Fibroblast of pulmonary artery (primary cell): ENCODE measurements at regions not wholly inside any gene's neighbourhood (a gene's known extent, or its start where the extent isn't known, plus 50 kb on each side); places are given as distances from the start of the nearest gene placed in this dataset.

Experiments
- DNase-seq: peaks from one replicate; pipeline ENCODE4 v3.0.0-alpha.2; 2010; ENCODE audit warnings: low read depth
- H3K4me3 ChIP-seq: replicated peaks from 2 replicates; pipeline ENCODE4 v1.5.1; 2011; ENCODE audit warnings: low read depth, mild to moderate bottlenecking, control low read depth, low read length, moderate library complexity
- TF ChIP-seq, protein P1 (sequence below): IDR thresholded peaks from 2 replicates; pipeline ENCODE4 v1.5.1; 2011; ENCODE audit warnings: mild to moderate bottlenecking, control low read depth, low read length, inconsistent platforms; ENCODE audit errors: missing control alignments

DNA sequence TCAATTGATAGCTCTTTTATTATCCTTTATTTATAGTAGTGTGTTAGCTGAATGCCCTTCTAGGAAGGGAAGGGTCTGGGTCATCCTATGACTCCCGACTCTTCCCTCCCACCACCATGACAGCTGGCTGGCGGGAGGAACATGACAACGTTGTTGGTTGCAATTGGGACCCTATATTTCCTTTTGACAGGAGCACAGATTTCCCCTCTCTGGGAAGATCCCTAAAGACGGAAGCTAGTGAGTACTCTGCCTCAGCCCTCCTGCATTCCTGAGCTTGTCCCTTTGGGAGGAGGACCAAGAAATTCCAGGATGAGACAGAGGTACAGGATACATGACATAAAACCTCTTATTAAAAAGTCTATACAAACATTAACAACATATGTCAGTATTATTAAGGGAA is 485.4 kb downstream of the NAV3 start:
- no peak overlapping the region for H3K4me3 ChIP-seq
- no peak for DNase-seq
- TF ChIP-seq, protein P1, sequence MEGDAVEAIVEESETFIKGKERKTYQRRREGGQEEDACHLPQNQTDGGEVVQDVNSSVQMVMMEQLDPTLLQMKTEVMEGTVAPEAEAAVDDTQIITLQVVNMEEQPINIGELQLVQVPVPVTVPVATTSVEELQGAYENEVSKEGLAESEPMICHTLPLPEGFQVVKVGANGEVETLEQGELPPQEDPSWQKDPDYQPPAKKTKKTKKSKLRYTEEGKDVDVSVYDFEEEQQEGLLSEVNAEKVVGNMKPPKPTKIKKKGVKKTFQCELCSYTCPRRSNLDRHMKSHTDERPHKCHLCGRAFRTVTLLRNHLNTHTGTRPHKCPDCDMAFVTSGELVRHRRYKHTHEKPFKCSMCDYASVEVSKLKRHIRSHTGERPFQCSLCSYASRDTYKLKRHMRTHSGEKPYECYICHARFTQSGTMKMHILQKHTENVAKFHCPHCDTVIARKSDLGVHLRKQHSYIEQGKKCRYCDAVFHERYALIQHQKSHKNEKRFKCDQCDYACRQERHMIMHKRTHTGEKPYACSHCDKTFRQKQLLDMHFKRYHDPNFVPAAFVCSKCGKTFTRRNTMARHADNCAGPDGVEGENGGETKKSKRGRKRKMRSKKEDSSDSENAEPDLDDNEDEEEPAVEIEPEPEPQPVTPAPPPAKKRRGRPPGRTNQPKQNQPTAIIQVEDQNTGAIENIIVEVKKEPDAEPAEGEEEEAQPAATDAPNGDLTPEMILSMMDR, result no peak

DNA sequence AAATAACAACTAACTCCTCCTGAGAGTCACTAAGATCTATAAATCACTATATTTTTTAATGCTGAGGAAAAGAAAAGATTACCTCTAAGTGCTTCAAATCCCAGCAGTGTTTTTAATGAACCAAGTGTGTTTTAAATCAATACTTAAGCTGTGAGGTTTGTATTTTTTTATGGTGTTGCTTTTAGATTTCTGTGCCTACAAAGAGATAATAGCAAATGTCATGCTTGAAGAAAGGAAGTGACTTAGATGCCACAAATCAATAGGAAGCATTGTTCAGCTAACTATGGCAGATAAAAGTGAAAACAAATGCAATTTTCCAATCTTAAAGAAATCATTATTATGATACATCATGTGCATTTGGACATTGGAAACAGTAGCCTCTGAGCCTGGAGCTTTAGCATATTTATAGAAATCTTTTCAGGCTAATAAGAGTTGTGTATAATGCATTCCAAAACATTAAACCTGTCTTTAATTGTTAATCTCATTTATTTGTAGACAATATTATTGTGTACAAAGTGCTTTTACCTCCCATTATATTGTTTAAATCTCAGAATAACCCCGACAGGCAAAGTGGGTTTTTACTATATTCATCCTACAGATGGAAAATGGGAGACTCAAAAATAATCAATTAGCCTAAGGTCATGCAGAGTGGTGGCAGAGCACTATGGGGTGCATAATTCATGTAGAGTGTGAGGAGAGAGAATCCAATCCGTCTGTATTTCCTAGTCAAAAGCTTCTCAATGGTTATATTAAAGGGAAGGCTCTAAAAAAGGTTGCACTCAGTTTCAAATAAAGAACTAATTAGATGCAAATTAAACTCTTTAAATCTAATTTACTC is 486.2 kb downstream of the NAV3 start:
- H3K4me3 ChIP-seq, result no peak overlapping the region

DNA sequence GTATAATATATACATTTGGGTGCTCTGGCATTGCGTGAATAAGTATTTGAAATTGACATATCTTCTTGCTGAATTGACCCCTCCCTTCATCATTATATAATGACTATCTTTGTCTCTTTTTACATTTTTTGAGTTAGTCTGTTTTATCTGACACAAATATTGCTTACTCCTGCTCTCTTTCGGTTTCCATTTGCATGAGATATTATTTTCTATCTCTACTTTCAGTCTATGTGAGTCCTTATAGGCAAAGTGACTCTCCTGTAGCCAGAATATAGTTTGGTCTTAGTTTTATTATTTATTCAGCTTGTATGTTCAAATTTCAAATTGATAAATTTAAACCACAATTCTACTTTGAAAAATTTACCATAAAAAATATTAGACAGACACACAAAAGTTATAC is 491.0 kb downstream of the NAV3 start:
- no peak for DNase-seq
- TF ChIP-seq, protein P1, result no peak
- H3K4me3 ChIP-seq, result no peak overlapping the region

More for the DNA sequence above, 486.2 kb downstream of the NAV3 start:
- TF ChIP-seq, protein P1, result no peak
- DNase-seq, result no peak

DNA sequence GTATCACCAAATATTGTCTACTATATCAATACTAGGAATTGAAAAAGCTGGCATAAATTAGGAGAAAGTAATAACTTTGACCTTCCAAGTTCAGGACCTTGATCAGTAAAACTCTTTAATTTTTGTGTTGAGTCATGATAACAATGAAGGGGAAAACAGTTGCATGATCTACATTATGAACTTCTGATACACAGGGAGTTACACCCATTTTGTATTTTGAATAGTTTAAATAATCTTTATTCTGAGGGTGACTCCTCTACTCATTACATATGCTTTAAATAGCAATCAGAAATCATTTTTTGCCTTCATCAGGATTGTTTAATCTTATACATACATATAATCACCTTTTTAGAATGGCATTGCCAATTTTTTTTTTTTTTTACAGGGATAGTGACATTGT is 492.5 kb downstream of the NAV3 start:
- TF ChIP-seq, protein P1, result no peak
- DNase-seq, result no peak
- H3K4me3 ChIP-seq, result no peak overlapping the region

- no peak for DNase-seq
- TF ChIP-seq, protein P1, result no peak
- no peak overlapping the region for H3K4me3 ChIP-seq
These were observed 493.5 kb downstream of the NAV3 start for GRCh38 chr12:78324234-78324633.

DNA sequence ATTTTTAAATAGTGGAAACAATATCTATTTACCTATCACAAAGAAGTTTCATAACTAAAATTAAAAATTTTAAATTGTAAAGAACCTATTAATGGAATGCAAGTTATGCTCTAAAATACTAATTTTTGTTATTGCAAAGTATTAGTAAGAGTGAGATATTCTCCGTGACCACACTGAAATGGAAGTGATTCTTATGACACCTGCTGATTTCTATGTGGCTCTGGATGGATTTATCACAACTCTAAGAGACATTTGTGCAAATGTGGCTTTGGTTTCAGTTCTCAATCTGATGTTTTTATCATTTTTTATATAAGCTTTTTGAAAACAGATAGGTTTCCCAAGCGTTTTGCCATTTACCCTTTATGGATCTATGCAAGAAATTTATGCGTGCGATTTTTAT is 497.8 kb downstream of the NAV3 start:
- TF ChIP-seq, protein P1, result no peak
- DNase-seq, result no peak
- H3K4me3 ChIP-seq, result no peak overlapping the region

DNA sequence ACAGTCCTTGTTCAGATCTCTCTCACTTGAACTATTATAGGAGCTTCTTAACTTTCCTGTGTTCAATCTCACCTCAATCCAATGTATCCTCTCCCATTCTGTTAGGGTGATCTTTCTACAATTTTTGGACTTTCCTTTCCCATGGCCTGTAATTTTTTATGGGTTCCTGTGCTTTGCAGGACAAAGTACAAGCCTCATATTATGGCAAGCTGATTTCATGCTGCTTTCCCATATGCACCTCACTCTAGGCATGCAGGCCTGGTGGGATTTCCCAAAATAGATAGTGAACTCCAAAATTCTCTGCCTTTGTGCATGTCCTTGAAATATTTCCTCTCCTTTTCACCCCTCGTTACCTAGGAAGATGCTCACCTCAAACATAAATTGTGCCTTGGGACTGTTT is 499.4 kb downstream of the NAV3 start:
- DNase-seq, result no peak
- TF ChIP-seq, protein P1, result no peak
- no peak overlapping the region for H3K4me3 ChIP-seq
